Tibial artery (tissue), 4 donors: ENCODE measurements at regions not wholly inside any gene's neighbourhood (a gene's known extent, or its start where the extent isn't known, plus 50 kb on each side); places are given as distances from the start of the nearest gene placed in this dataset.

Source experiments
- DNase-seq, 2 donors: peaks; one replicate each; pipeline ENCODE4 v3.0.0-alpha.2; 2019
- H3K27ac ChIP-seq, 2 donors: fragments of 200-600 bp; sonication (generic) in 1 of 2; 1 replicate in 1 of 2; 2 replicates in 1 of 2; pipeline ENCODE4 v1.5.1; 2018 to 2019; ENCODE audit warnings: mild to moderate bottlenecking in 1 of 2
- H3K27me3 ChIP-seq, 2 donors: fragments of 200-600 bp; sonication (generic) in 1 of 2; one replicate each; pipeline versions ENCODE4 v1.5.1 to v1.6.0; 2016 to 2019
- H3K36me3 ChIP-seq, 3 donors: fragments of 200-600 bp; sonication (generic) in 2 of 3; one replicate each; pipeline ENCODE4 v1.5.1; 2016 to 2019; ENCODE audit warnings: mild to moderate bottlenecking in 2 of 3
- H3K4me1 ChIP-seq, 4 donors: fragments of 200-600 bp; sonication (generic) in 2 of 4; 1 replicate in 3 of 4; 2 replicates in 1 of 4; pipeline ENCODE4 v1.5.1; 2016 to 2019
- H3K4me3 ChIP-seq, 2 donors: fragments of 200-600 bp; sonication (generic) in 1 of 2; 1 replicate in 1 of 2; 2 replicates in 1 of 2; pipeline ENCODE4 v1.5.1; 2018 to 2019; ENCODE audit warnings: mild to moderate bottlenecking in 2 of 2
- H3K9me3 ChIP-seq, 3 donors: fragments of 200-600 bp; sonication (generic) in 1 of 3; one replicate each; pipeline ENCODE4 v1.5.1; 2016 to 2019
- intact Hi-C: fragments of 100-400 bp; cut with DNase I; formaldehyde crosslinking; loops from one replicate; pipeline ENCODE4 v1.15.0; 2023; ENCODE audit warnings: low total_unique reads
- TF ChIP-seq, protein P1 (sequence below), 2 experiments: fragments of 200-600 bp in 1 of 2; fragments of 450-650 bp in 1 of 2; IDR thresholded peaks; one replicate each; pipeline ENCODE4 v1.5.1; 2017 to 2019; ENCODE audit warnings: antibody characterized with exemption in 2 of 2, mild to moderate bottlenecking in 1 of 2, moderate library complexity in 1 of 2

DNA sequence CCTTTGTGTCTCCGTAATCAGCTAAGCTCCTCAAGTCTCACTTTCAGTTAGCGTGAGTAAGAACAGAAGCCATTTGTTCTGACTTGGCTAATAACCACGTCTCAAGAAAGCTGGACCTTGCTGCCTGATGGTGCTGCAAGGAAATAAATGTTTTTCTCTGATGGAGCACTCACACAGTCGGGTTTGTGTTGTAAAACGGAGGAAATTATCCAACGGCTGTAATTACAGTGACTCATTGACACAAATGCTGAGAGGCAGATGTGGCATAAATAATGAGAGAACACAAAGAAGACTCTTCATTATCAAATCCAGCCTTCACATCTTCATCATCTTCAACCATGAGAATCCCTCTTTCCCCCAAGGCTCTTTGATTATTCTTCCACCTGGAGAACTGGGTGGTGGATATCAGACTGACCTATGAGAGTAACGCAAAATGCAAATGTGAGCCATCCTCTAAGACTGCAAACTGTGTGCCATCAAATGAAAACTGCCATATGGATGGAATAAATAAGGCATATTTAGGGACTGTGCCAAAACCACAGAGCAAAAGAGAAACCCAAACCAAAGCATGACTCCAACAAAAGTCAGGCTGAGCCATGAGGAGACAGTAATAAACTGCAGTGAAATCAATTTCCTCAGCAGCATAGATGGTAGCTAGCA lies 252.6 kb downstream of the RND3 start:
- Histone ChIP-seq H3K4me3 (no peak overlapping the region), H3K36me3 (no peaks in the 10 kb centered on the region), H3K27ac (no peak overlapping the region), H3K9me3 (no peaks in the 10 kb centered on the region), H3K27me3 (no peaks in the 10 kb centered on the region), H3K4me1 (peaks cover 0 to 4% (median 0%) of the 10 kb centered on the region in 4 donors)
- DNase-seq, result no peak
- intact Hi-C loops, result no loop called here
- TF ChIP-seq, protein P1, sequence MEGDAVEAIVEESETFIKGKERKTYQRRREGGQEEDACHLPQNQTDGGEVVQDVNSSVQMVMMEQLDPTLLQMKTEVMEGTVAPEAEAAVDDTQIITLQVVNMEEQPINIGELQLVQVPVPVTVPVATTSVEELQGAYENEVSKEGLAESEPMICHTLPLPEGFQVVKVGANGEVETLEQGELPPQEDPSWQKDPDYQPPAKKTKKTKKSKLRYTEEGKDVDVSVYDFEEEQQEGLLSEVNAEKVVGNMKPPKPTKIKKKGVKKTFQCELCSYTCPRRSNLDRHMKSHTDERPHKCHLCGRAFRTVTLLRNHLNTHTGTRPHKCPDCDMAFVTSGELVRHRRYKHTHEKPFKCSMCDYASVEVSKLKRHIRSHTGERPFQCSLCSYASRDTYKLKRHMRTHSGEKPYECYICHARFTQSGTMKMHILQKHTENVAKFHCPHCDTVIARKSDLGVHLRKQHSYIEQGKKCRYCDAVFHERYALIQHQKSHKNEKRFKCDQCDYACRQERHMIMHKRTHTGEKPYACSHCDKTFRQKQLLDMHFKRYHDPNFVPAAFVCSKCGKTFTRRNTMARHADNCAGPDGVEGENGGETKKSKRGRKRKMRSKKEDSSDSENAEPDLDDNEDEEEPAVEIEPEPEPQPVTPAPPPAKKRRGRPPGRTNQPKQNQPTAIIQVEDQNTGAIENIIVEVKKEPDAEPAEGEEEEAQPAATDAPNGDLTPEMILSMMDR (IDR thresholded peaks at IDR 0.05), result no peak

DNA sequence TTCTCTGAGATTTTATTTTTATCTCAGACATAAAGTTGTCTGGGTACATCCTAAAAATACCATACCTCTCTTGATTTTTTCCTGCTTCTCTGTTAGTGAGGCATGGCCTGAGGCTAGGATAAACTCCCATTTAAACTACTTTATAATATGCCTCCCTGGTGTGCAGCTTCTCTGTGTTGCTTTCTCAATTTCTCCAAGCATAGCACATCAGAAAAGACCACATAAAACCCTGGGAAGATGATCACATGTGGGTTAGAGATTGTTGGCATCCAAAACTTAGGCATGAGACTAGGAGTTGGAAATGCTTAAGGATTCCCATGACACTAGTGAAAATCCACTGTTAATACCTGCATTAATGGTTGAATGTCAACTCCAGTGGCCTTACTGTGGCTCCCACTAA lies 254.6 kb downstream of the RND3 start:
- Histone ChIP-seq H3K9me3 (no peaks in the 10 kb centered on the region), H3K4me3 (no peak overlapping the region), H3K4me1 (peaks cover 0 to 4% (median 0%) of the 10 kb centered on the region in 4 donors), H3K36me3 (no peaks in the 10 kb centered on the region), H3K27ac (no peak overlapping the region), H3K27me3 (no peaks in the 10 kb centered on the region)
- intact Hi-C loops, result no loop called here
- TF ChIP-seq, protein P1 (IDR thresholded peaks at IDR 0.05), result no peak
- DNase-seq, result no peak

DNA sequence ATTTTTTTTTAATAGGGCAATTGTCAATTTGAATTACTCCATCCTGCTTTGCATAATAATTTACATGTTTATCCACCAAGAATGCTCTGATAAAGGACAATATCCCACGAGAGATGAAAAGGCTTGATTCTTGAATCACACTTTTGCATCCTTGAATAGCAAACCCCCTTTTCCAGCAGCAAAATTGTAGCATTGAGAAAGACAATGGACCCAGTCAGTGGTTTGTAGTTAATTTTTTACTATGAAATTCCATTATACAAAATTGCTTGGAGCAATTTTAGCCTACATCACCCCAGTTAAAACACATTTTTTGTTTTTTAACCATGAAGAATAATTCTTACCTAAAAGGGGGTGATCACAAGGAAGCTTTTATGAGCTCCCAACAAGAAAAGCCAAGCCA lies 255.1 kb downstream of the RND3 start:
- Histone ChIP-seq H3K27ac (no peak overlapping the region), H3K4me3 (no peak overlapping the region), H3K36me3 (no peaks in the 10 kb centered on the region), H3K4me1 (peaks cover 0 to 4% (median 0%) of the 10 kb centered on the region in 4 donors), H3K9me3 (no peaks in the 10 kb centered on the region), H3K27me3 (no peaks in the 10 kb centered on the region)
- no peak for DNase-seq
- TF ChIP-seq, protein P1 (IDR thresholded peaks at IDR 0.05), result no peak
- intact Hi-C loops, result no loop called here

DNA sequence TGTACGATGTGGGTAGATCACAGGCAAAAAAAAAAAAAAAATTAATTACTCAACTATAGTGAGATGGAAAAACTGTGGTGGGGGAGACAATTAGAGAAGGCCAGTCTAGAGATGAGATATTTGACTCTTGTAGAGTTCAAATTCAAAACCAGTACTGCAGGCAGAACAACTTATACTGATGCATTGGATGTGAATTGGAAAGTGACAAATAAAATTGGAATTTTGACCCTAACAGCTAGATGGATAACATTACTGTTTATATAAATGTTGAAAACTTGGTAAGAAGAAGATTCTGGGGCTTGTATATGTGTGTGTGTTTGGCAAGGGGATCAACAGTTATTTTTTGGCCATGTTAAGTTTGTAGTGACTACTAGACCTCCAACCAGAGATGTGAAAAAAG lies 256.9 kb downstream of the RND3 start:
- Histone ChIP-seq H3K36me3 (no peaks in the 10 kb centered on the region), H3K9me3 (no peaks in the 10 kb centered on the region), H3K4me3 (no peak overlapping the region), H3K27ac (no peak overlapping the region), H3K27me3 (no peaks in the 10 kb centered on the region), H3K4me1 (peaks cover 0 to 4% (median 0%) of the 10 kb centered on the region in 4 donors)
- TF ChIP-seq, protein P1 (IDR thresholded peaks at IDR 0.05), result no peak
- intact Hi-C loops, result no loop called here
- no peak for DNase-seq

DNA sequence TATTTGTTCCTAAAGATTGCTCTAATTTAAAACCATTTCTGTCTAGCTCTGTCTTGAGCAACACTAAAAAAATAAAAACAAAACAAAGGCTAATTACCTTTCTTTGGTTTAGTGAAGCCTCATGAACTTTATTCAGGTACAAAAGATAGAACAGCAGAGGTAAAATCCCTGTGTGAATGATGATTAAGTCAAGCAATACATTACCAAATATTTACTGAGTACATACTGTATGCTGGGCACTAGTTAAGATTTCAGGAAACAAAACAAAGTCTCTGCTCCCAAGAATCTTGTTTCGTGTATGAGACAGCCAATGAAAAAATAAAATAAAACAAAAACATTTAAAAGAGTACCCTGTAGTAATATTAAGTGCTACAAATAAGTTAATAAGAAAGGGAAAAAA lies 257.5 kb downstream of the RND3 start:
- no peak for DNase-seq
- intact Hi-C loops, result no loop called here
- peaks cover 0 to 4% (median 0%) of the 10 kb centered on the region in 4 donors for H3K4me1 ChIP-seq

More for the DNA sequence above, 257.5 kb downstream of the RND3 start:
- Histone ChIP-seq H3K9me3 (no peaks in the 10 kb centered on the region), H3K4me3 (no peak overlapping the region), H3K27me3 (no peaks in the 10 kb centered on the region), H3K36me3 (no peaks in the 10 kb centered on the region), H3K27ac (no peak overlapping the region)
- TF ChIP-seq, protein P1 (IDR thresholded peaks at IDR 0.05), result no peak
